HCT116 (cell line): ENCODE measurements at regions not wholly inside any gene's neighbourhood (a gene's known extent, or its start where the extent isn't known, plus 50 kb on each side); places are given as distances from the start of the nearest gene placed in this dataset.

ENCODE experiments used
- ATAC-seq: fragments of 200-7000 bp; cut with Tn5 transposase; 2 replicates; pipeline ENCODE4 v1.9.1; 2020; ENCODE audit warnings: mild to moderate bottlenecking, moderate library complexity
- BruUV-seq: library from RNA; stranded (reverse); fragments of 400-500 nt; replicated peaks from 2 replicates; lab custom pipeline; 2021; lab: Mats Ljungman, UMichigan
- CTCF ChIA-PET: fragments of 300-600 bp; sonication (Branson Sonifier 250); formaldehyde crosslinking; loops from one replicate; lab custom pipeline; 2021; ENCODE audit warnings: antibody characterized with exemption; lab: Charles Lee
- POLR2A ChIA-PET: fragments of 300-600, 350-600 bp; sonication (Branson Sonifier 250); formaldehyde crosslinking; loops from one replicate; lab custom pipeline; 2021; ENCODE audit warnings: antibody characterized with exemption; lab: Charles Lee
- RAD21 ChIA-PET, 2 experiments: fragments of 300-600 bp; sonication (Branson Sonifier 250); formaldehyde crosslinking; loops; one replicate each; lab custom pipeline; 2023; ENCODE audit warnings: low total read pairs in 2 of 2; ENCODE audit not compliant: uncharacterized antibody in 2 of 2, unreplicated experiment in 2 of 2, low non-redundant PET in 1 of 2; lab: Charles Lee
- DNase-seq: peaks from one replicate; pipeline ENCODE4 v3.0.0-alpha.2; 2010; ENCODE audit warnings: low read depth, low spot score
- H2AFZ ChIP-seq: fragments of 200-600 bp; shearing (Covaris generic), sonication (generic); 2 replicates; pipeline ENCODE4 v1.6.1; 2017; ENCODE audit warnings: low read depth, mixed run types, mixed read lengths, antibody characterized with exemption, low read length; ENCODE audit not compliant: poor library complexity, severe bottlenecking
- H3K27ac ChIP-seq: 2 replicates; pipeline ENCODE4 v1.5.1; 2012; ENCODE audit warnings: low read depth, low read length
- H3K27me3 ChIP-seq: fragments of 200-600 bp; sonication (generic); 2 replicates; pipeline ENCODE4 v1.6.1; 2016; ENCODE audit warnings: mixed run types, low read length, mixed read lengths; ENCODE audit not compliant: insufficient read depth
- H3K36me3 ChIP-seq, 2 experiments: fragments of 200-500 bp in 1 of 2; fragments of 200-600 bp in 1 of 2; sonication (Bioruptor generic) in 1 of 2; sonication (generic) in 1 of 2; 2 replicates each; pipeline versions ENCODE4 v1.5.1 to v1.6.1; 2014 to 2016; ENCODE audit warnings: low read length in 2 of 2, inconsistent platforms in 1 of 2, mixed read lengths in 1 of 2, mixed run types in 1 of 2; ENCODE audit not compliant: insufficient read depth in 2 of 2, control insufficient read depth in 1 of 2
- H3K4me1 ChIP-seq, 2 experiments: fragments of 200-600 bp in 1 of 2; sonication (generic) in 1 of 2; 2 replicates each; pipeline versions ENCODE4 v1.5.1 to v1.6.1; 2012 to 2017; ENCODE audit warnings: low read length in 2 of 2, inconsistent platforms in 1 of 2, mild to moderate bottlenecking in 1 of 2, mixed read lengths in 1 of 2, mixed run types in 1 of 2, moderate library complexity in 1 of 2; ENCODE audit not compliant: insufficient read depth in 2 of 2, control insufficient read depth in 1 of 2
- H3K4me2 ChIP-seq: fragments of 200-600 bp; sonication (generic); 2 replicates; pipeline ENCODE4 v1.6.1; 2017; ENCODE audit warnings: mixed run types, low read length, mixed read lengths
- H3K4me3 ChIP-seq, 2 experiments: fragments of 200-600 bp in 1 of 2; sonication (generic) in 1 of 2; replicated peaks in 1 of 2; 2 replicates each; pipeline ENCODE4 v1.5.1; 2011 to 2016; ENCODE audit warnings: low read length in 2 of 2, control low read depth in 1 of 2, low read depth in 1 of 2, mild to moderate bottlenecking in 1 of 2, mixed read lengths in 1 of 2, mixed run types in 1 of 2
- H3K79me2 ChIP-seq: fragments of 200-600 bp; sonication (generic); 2 replicates; pipeline ENCODE4 v1.6.1; 2017; ENCODE audit warnings: mild to moderate bottlenecking, mixed run types, low read length, moderate library complexity, mixed read lengths; ENCODE audit not compliant: insufficient read depth
- H3K9ac ChIP-seq: fragments of 200-600 bp; sonication (generic); 2 replicates; pipeline ENCODE4 v1.6.1; 2016; ENCODE audit warnings: low read length, mixed read lengths
- H3K9me2 ChIP-seq: fragments of 200-600 bp; sonication (generic), shearing (Covaris generic); 2 replicates; pipeline ENCODE4 v1.6.1; 2017; ENCODE audit warnings: mixed run types, mild to moderate bottlenecking, moderate library complexity; ENCODE audit not compliant: insufficient read depth
- H3K9me3 ChIP-seq, 2 experiments: fragments of 200-500 bp in 1 of 2; fragments of 200-600 bp in 1 of 2; sonication (Bioruptor generic) in 1 of 2; sonication (generic) in 1 of 2; 2 replicates each; pipeline ENCODE4 v1.6.1; 2014 to 2017; ENCODE audit warnings: low read length in 2 of 2, mixed read lengths in 2 of 2, inconsistent platforms in 1 of 2, low read depth in 1 of 2, mild to moderate bottlenecking in 1 of 2, mixed run types in 1 of 2, moderate library complexity in 1 of 2; ENCODE audit not compliant: control insufficient read depth in 1 of 2, insufficient read depth in 1 of 2
- H4K20me1 ChIP-seq: fragments of 200-600 bp; sonication (generic), shearing (Covaris generic); 2 replicates; pipeline ENCODE4 v1.6.1; 2017; ENCODE audit warnings: mixed run types, mild to moderate bottlenecking, moderate library complexity; ENCODE audit not compliant: insufficient read depth
- CBX3 ChIP-seq: IDR thresholded peaks from 2 replicates; pipeline ENCODE4 v1.6.1; 2012; ENCODE audit warnings: low read depth
- EGR1 ChIP-seq: IDR thresholded peaks from 2 replicates; pipeline ENCODE4 v1.6.1; 2012; ENCODE audit warnings: low read depth
- ELF1 ChIP-seq: IDR thresholded peaks from 2 replicates; pipeline ENCODE4 v1.6.1; 2012; ENCODE audit warnings: low read depth, borderline replicate concordance
- EZH2 ChIP-seq: fragments of 200-600 bp; sonication (generic); IDR thresholded peaks from 2 replicates; pipeline ENCODE4 v1.6.1; 2017; ENCODE audit warnings: antibody characterized with exemption, mixed run types
- EZH2phosphoT487 ChIP-seq: fragments of 200-600 bp; IDR thresholded peaks from 2 replicates; pipeline ENCODE4 v1.6.1; 2018; ENCODE audit warnings: antibody characterized with exemption, borderline replicate concordance
- FOSL1 ChIP-seq: IDR thresholded peaks from 2 replicates; pipeline ENCODE4 v1.6.1; 2012; ENCODE audit warnings: low read depth
- MAX ChIP-seq: IDR thresholded peaks from 2 replicates; pipeline ENCODE4 v1.6.1; 2012
- POLR2AphosphoS5 ChIP-seq: IDR thresholded peaks from 2 replicates; pipeline ENCODE4 v1.6.1; 2011; ENCODE audit warnings: mild to moderate bottlenecking, low read depth, low read length, moderate library complexity
- REST ChIP-seq: IDR thresholded peaks from 2 replicates; pipeline ENCODE4 v1.6.1; 2012; ENCODE audit warnings: low read depth
- SIN3A ChIP-seq: IDR thresholded peaks from 2 replicates; pipeline ENCODE4 v1.6.1; 2012; ENCODE audit warnings: low read depth
- SP1 ChIP-seq: IDR thresholded peaks from 2 replicates; pipeline ENCODE4 v1.6.1; 2012; ENCODE audit warnings: low read depth
- SRF ChIP-seq: IDR thresholded peaks from 2 replicates; pipeline ENCODE4 v1.6.1; 2012; ENCODE audit warnings: low read depth
- YY1 ChIP-seq: IDR thresholded peaks from 2 replicates; pipeline ENCODE4 v1.6.1; 2011; ENCODE audit warnings: low read length, low read depth, moderate library complexity, mild to moderate bottlenecking; ENCODE audit not compliant: insufficient replicate concordance; ENCODE audit errors: extremely low read depth
- ZBTB33 ChIP-seq: IDR thresholded peaks from 2 replicates; pipeline ENCODE4 v1.6.1; 2011; ENCODE audit warnings: mild to moderate bottlenecking, low read length, moderate library complexity; ENCODE audit not compliant: insufficient replicate concordance; ENCODE audit errors: extremely low read depth
- ZFX ChIP-seq: fragments of 450-650 bp; IDR thresholded peaks from 2 replicates; pipeline ENCODE4 v1.6.1; 2017
- intact Hi-C: fragments of 100-400 bp; cut with micrococcal nuclease; formaldehyde crosslinking; loops from 2 replicates; pipeline ENCODE4 v1.10.0; 2022
- TF ChIP-seq, protein P1 (sequence below), 3 experiments: fragments of 200-600 bp in 1 of 3; sonication (generic) in 1 of 3; IDR thresholded peaks in 2 of 3; conservative IDR thresholded peaks in 1 of 3; 2 replicates each; pipeline ENCODE4 v1.5.1; 2012 to 2017; ENCODE audit warnings: low read depth in 2 of 3, low read length in 2 of 3, antibody characterized with exemption in 1 of 3, borderline replicate concordance in 1 of 3, control low read depth in 1 of 3, mild to moderate bottlenecking in 1 of 3, mixed read lengths in 1 of 3, mixed run types in 1 of 3, moderate library complexity in 1 of 3; ENCODE audit not compliant: insufficient read depth in 1 of 3
- TF ChIP-seq, protein P2 (sequence below): IDR thresholded peaks from 2 replicates; pipeline ENCODE4 v1.6.1; 2012

DNA sequence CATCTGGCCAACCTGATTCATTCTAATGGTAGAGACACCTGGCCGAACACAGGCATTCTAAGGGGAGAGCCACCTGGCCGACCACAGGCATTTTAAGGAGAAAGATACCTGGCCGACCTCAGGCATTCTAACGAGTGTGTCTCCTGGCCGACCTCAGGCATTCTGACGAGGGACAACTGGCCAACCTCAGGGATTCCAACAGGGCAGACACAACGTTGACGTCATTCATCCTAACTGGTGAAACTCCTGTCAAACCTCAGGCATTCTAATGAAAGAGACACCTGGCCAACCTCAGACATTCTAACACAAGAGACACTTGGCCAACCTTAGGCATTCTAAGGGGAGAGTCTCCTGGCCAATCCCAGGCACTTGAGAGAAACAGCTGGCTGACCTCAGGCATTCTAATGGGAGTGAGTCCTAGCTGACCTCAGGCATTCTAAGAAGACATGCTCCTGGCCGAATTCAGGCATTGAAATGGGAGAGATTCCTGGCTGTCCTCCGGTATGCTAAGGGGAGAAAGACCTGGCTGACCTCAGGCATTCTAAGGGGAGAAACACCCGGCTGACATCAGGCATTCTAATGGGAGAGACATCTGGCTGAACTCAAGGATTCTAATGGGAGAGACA, 1352.5 kb downstream of the UQCRFS1 start:
- Histone ChIP-seq H3K36me3 (no peaks in the 10 kb centered on the region), H3K9me2 (no peaks in the 10 kb centered on the region), H3K79me2 (no peaks in the 10 kb centered on the region), H3K27me3 (no peaks in the 10 kb centered on the region), H3K27ac (no peak overlapping the region), H3K9me3 (peaks cover 0 to 7% of the 10 kb centered on the region in 2 experiments; a peak in 1 of 4 replicates), H3K4me1 (no peaks in the 10 kb centered on the region), H2AFZ (no peak overlapping the region), H4K20me1 (no peaks in the 10 kb centered on the region), H3K9ac (no peak overlapping the region), H3K4me3 (no peak overlapping the region), H3K4me2 (no peak overlapping the region)
- no peak for DNase-seq
- intact Hi-C loops = no loop called here
- ChIA-PET RAD21 (no interaction called here), POLR2A (no interaction called here), CTCF (no interaction called here)
- TF ChIP-seq, protein P1, sequence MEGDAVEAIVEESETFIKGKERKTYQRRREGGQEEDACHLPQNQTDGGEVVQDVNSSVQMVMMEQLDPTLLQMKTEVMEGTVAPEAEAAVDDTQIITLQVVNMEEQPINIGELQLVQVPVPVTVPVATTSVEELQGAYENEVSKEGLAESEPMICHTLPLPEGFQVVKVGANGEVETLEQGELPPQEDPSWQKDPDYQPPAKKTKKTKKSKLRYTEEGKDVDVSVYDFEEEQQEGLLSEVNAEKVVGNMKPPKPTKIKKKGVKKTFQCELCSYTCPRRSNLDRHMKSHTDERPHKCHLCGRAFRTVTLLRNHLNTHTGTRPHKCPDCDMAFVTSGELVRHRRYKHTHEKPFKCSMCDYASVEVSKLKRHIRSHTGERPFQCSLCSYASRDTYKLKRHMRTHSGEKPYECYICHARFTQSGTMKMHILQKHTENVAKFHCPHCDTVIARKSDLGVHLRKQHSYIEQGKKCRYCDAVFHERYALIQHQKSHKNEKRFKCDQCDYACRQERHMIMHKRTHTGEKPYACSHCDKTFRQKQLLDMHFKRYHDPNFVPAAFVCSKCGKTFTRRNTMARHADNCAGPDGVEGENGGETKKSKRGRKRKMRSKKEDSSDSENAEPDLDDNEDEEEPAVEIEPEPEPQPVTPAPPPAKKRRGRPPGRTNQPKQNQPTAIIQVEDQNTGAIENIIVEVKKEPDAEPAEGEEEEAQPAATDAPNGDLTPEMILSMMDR (IDR thresholded peaks at IDR 0.05 in 2 of 3, conservative IDR thresholded peaks at IDR 0.05 in 1 of 3; ENCODE audit: borderline replicate concordance in 1 of 3, insufficient read depth in 1 of 3, low read depth in 2 of 3, low read length in 2 of 3) = no peak
- TF ChIP-seq MAX (no peak), SIN3A (no peak), SRF (no peak), POLR2AphosphoS5 (no peak), YY1 (no peak), SP1 (no peak), ELF1 (no peak), EZH2phosphoT487 (no peak), ZFX (no peak), EZH2 (no peak), REST (no peak), FOSL1 (no peak), EGR1 (no peak), CBX3 (no peak), ZBTB33 (no peak)
- TF ChIP-seq, protein P2, sequence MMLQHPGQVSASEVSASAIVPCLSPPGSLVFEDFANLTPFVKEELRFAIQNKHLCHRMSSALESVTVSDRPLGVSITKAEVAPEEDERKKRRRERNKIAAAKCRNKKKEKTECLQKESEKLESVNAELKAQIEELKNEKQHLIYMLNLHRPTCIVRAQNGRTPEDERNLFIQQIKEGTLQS = no peak
- no TSS peak for BruUV-seq
- ATAC-seq = no peak
